PFSK-1 (cell line): ENCODE measurements at regions not wholly inside any gene's neighbourhood (a gene's known extent, or its start where the extent isn't known, plus 50 kb on each side); places are given as distances from the start of the nearest gene placed in this dataset.

ENCODE experiments used
- FOXP2 ChIP-seq: optimal IDR thresholded peaks from 2 replicates; pipeline ENCODE3; 2011; ENCODE audit warnings: borderline replicate concordance, control low read depth, inconsistent platforms; ENCODE audit not compliant: insufficient read depth; ENCODE audit errors: extremely low read length, extremely low read depth
- POLR2AphosphoS5 ChIP-seq: IDR thresholded peaks from 2 replicates; pipeline ENCODE4 v1.6.1; 2012; ENCODE audit warnings: low read depth, mild to moderate bottlenecking, control low read depth, low read length, moderate library complexity
- REST ChIP-seq, 2 experiments: IDR thresholded peaks; 2 replicates each; pipeline versions ENCODE4 v1.6.1 to v1.8.0; 2011 to 2012; ENCODE audit warnings: low read depth in 2 of 2, low read length in 2 of 2, control low read depth in 1 of 2, inconsistent platforms in 1 of 2, mild to moderate bottlenecking in 1 of 2, moderate library complexity in 1 of 2; ENCODE audit not compliant: insufficient read depth in 1 of 2
- SIN3A ChIP-seq: IDR thresholded peaks from 2 replicates; pipeline ENCODE4 v1.6.1; 2012; ENCODE audit warnings: mild to moderate bottlenecking, low read length, moderate library complexity, borderline replicate concordance; ENCODE audit not compliant: insufficient read depth
- TAF1 ChIP-seq: IDR thresholded peaks from 2 replicates; pipeline ENCODE4 v1.6.1; 2012; ENCODE audit warnings: low read length, control low read depth, borderline replicate concordance; ENCODE audit not compliant: insufficient read depth

DNA sequence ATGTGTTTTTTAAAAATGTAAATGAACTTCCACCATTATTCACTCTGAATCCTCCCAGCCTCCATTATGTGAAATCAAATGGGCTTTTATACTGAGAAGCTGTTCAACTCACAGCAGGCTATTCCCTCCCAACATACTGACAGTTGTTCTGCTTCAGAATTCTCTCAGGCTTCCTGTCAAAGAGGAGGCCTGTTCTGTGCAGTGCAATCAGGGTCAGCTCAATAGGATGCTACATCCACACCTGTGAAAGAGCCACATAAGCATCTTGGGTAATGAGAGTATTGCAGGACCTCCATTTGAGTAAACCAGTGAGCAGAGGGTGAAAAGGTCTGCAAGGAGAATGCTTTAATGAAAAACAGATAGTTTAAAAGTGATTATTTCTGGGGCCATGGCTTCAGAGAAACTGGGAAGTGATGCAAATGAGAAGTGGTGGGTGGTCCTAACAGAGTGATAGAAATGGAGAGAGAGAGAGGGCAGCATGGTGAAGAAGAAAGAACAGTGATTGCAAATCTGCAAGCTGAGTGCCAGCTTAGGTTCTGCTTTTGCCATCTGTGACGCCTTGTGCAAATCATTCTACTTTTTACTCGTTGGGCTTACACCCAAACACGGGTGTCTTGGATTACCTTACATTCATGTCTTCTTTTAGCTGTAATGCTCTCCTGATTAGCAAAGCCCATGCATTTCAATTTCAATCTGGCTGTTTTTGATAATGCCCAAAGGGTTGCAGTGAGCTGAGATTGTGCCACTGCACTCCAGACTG is 202.5 kb upstream of the NMUR2 start:
- TF ChIP-seq FOXP2 (no peak), POLR2AphosphoS5 (no peak), TAF1 (no peak), SIN3A (no peak), REST (IDR thresholded peaks at IDR 0.05; ENCODE audit: insufficient read depth in 1 of 2, low read depth in 2 of 2, low read length in 2 of 2) (no peak)

- TF ChIP-seq REST (IDR thresholded peaks at IDR 0.05; ENCODE audit: insufficient read depth in 1 of 2, low read depth in 2 of 2, low read length in 2 of 2) (no peak), POLR2AphosphoS5 (no peak), TAF1 (no peak)
These were observed 203.4 kb upstream of the NMUR2 start for GRCh38 chr5:152608458-152608857.

DNA sequence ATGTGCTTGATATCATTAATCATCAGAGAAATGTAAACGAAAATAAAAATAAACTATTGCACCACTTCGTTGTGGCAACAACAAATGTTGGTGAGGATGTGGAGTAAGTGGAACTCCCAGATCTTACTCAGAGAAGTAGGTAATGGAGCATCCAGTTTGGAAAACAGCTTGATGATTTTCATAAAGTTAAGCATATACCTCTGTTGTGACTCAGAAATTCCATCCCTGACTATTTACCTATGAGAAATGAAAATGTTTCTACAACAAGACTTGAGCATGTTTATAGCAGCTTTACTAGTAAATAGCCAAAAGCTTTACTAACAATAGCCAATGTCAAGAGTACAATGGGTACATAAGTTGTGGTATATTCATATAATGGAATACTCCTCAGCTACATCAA is 214.7 kb upstream of the NMUR2 start:
- no peak for TF ChIP-seq POLR2AphosphoS5
- TF ChIP-seq FOXP2: no peak
- no peak for TF ChIP-seq SIN3A
- TF ChIP-seq TAF1: no peak
- TF ChIP-seq REST (IDR thresholded peaks at IDR 0.05; ENCODE audit: insufficient read depth in 1 of 2, low read depth in 2 of 2, low read length in 2 of 2): no peak

DNA sequence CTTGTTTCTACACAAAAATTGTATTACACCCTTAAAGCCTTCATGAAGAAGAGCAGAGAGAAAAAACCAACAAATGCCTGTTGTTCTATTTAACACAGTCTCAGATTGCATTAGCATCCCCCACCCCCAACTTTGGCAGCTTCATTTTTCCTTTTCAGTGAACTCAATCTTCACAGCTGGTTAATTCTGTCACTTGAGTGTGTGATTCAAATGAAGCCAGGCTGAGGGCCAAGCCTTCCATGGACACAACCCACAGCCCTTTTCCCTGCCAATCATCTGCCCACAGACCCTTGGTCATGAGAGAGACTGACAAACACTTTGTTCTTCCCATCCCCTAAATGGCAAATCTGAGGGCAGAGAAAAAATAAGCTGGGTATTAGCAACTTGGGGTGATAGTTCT is 217.5 kb upstream of the NMUR2 start:
- TF ChIP-seq SIN3A (no peak), POLR2AphosphoS5 (no peak), FOXP2 (no peak), REST (IDR thresholded peaks at IDR 0.05; ENCODE audit: insufficient read depth in 1 of 2, low read depth in 2 of 2, low read length in 2 of 2) (no peak), TAF1 (no peak)

DNA sequence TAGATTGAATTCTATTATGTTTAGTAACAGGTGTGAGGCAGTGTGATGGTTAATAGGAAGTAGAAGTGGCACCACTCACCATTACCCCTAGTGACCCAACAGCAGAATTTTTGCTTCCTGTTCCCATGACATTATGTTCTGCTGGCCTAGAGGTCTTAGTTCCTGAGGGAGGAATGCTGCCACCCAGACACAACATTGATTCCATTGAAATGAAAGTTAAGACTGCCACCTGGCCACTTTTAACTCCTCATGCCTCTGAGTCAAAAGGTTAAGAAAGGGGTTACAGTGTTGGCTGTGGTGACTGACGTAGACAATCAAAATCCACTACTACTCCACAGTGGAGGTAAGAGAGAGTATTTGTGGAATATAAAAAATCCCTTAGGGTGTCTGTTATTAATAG is 218.9 kb upstream of the NMUR2 start:
- TF ChIP-seq REST (IDR thresholded peaks at IDR 0.05; ENCODE audit: insufficient read depth in 1 of 2, low read depth in 2 of 2, low read length in 2 of 2): no peak
- TF ChIP-seq TAF1: no peak
- TF ChIP-seq POLR2AphosphoS5: no peak
- no peak for TF ChIP-seq FOXP2
- TF ChIP-seq SIN3A: no peak
